IMR-90 (cell line): ENCODE measurements at regions not wholly inside any gene's neighbourhood (a gene's known extent, or its start where the extent isn't known, plus 50 kb on each side); places are given as distances from the start of the nearest gene placed in this dataset.

Experiments used
- ATAC-seq: fragments of 200-7000 bp; cut with Tn5 transposase; 2 replicates; pipeline ENCODE4 v1.9.1; 2020; ENCODE audit warnings: low read depth, mild to moderate bottlenecking, moderate library complexity
- BruUV-seq: library from RNA; stranded (reverse); fragments of 400-500 nt; replicated peaks from 2 replicates; lab custom pipeline; 2021; lab: Mats Ljungman, UMichigan
- CTCF ChIA-PET: fragments of 300-600 bp; formaldehyde crosslinking; extraction: SDS; loops from one replicate; lab custom pipeline; 2021; ENCODE audit warnings: antibody characterized with exemption; lab: Yijun Ruan, JAX
- POLR2A ChIA-PET: fragments of 300-600 bp; sonication (Branson Sonifier 250); formaldehyde crosslinking; loops from one replicate; lab custom pipeline; 2022; ENCODE audit warnings: antibody characterized with exemption; ENCODE audit not compliant: unreplicated experiment; lab: Charles Lee
- DNase-seq: peaks from one replicate; pipeline ENCODE4 v3.0.0; 2013
- H2AFZ ChIP-seq: replicated peaks from 2 replicates; pipeline ENCODE3; 2013; ENCODE audit warnings: low read length, mild to moderate bottlenecking; ENCODE audit not compliant: poor library complexity
- H2AK5ac ChIP-seq: 2 replicates; pipeline ENCODE4 v1.6.1; 2013; ENCODE audit warnings: low read depth, low read length, inconsistent platforms
- H2AK9ac ChIP-seq: replicated peaks from 2 replicates; pipeline ENCODE3; 2013; ENCODE audit warnings: mild to moderate bottlenecking, low read depth, low read length, moderate library complexity; ENCODE audit not compliant: poor library complexity
- H2BK120ac ChIP-seq: 2 replicates; pipeline ENCODE4 v1.6.1; 2013; ENCODE audit warnings: low read depth, low read length, inconsistent platforms
- H2BK15ac ChIP-seq: 3 replicates; pipeline ENCODE4 v1.6.1; 2013; ENCODE audit warnings: low read depth, low read length, inconsistent platforms
- H2BK20ac ChIP-seq: 2 replicates; pipeline ENCODE4 v1.6.1; 2013; ENCODE audit warnings: low read depth, mild to moderate bottlenecking, inconsistent platforms, low read length, moderate library complexity
- H2BK5ac ChIP-seq: 2 replicates; pipeline ENCODE4 v1.6.1; 2013; ENCODE audit warnings: mild to moderate bottlenecking, low read depth, low read length, inconsistent platforms; ENCODE audit not compliant: poor library complexity, severe bottlenecking
- H3K14ac ChIP-seq: replicated peaks from 2 replicates; pipeline ENCODE4 v1.6.1; 2013; ENCODE audit warnings: low read depth, low read length, inconsistent platforms
- H3K18ac ChIP-seq: 2 replicates; pipeline ENCODE4 v1.6.1; 2013; ENCODE audit warnings: low read depth, low read length, control low read depth
- H3K23ac ChIP-seq: 2 replicates; pipeline ENCODE4 v1.6.1; 2013; ENCODE audit warnings: low read depth, low read length, inconsistent platforms
- H3K27ac ChIP-seq: 2 replicates; pipeline ENCODE4 v1.5.1; 2013; ENCODE audit warnings: mild to moderate bottlenecking, control low read depth, low read length; ENCODE audit not compliant: insufficient read depth
- H3K27me3 ChIP-seq: 2 replicates; pipeline ENCODE4 v1.6.1; 2013; ENCODE audit warnings: low read length; ENCODE audit not compliant: control insufficient read depth, insufficient read depth
- H3K36me3 ChIP-seq: 2 replicates; pipeline ENCODE4 v1.6.1; 2013; ENCODE audit warnings: low read length, mixed read lengths; ENCODE audit not compliant: control insufficient read depth, insufficient read depth
- H3K4ac ChIP-seq: 2 replicates; pipeline ENCODE4 v1.6.1; 2013; ENCODE audit warnings: low read depth, low read length, inconsistent platforms
- H3K4me1 ChIP-seq: 2 replicates; pipeline ENCODE4 v1.6.1; 2013; ENCODE audit warnings: low read length, mixed read lengths; ENCODE audit not compliant: control insufficient read depth, insufficient read depth
- H3K4me2 ChIP-seq: 2 replicates; pipeline ENCODE4 v1.6.1; 2013; ENCODE audit warnings: low read depth, mild to moderate bottlenecking, control low read depth, low read length, moderate library complexity
- H3K4me3 ChIP-seq: 2 replicates; pipeline ENCODE4 v1.5.1; 2013; ENCODE audit warnings: low read depth, mild to moderate bottlenecking, control low read depth, low read length, moderate library complexity; ENCODE audit not compliant: insufficient read depth
- H3K56ac ChIP-seq: 2 replicates; pipeline ENCODE4 v1.6.1; 2013; ENCODE audit warnings: low read length, inconsistent platforms; ENCODE audit not compliant: insufficient read depth; ENCODE audit errors: extremely low read depth
- H3K79me1 ChIP-seq, 2 experiments: 2 replicates each; pipeline ENCODE4 v1.6.1; 2013; ENCODE audit warnings: low read length in 2 of 2, inconsistent platforms in 1 of 2, low read depth in 1 of 2
- H3K9ac ChIP-seq: 2 replicates; pipeline ENCODE4 v1.6.1; 2013; ENCODE audit warnings: low read depth, low read length, control low read depth
- H3K9me1 ChIP-seq: 2 replicates; pipeline ENCODE4 v1.6.1; 2013; ENCODE audit warnings: low read length, inconsistent platforms; ENCODE audit not compliant: insufficient read depth
- H3K9me3 ChIP-seq: 2 replicates; pipeline ENCODE4 v1.6.1; 2013; ENCODE audit warnings: low read length; ENCODE audit not compliant: control insufficient read depth, insufficient read depth
- H4K20me1 ChIP-seq: 2 replicates; pipeline ENCODE4 v1.6.1; 2013; ENCODE audit warnings: low read length, inconsistent platforms; ENCODE audit not compliant: insufficient read depth
- H4K5ac ChIP-seq: 2 replicates; pipeline ENCODE4 v1.6.1; 2013; ENCODE audit warnings: mild to moderate bottlenecking, low read depth, low read length, control low read depth
- H4K8ac ChIP-seq, 2 experiments: 2 replicates each; pipeline ENCODE4 v1.6.1; 2013; ENCODE audit warnings: low read depth in 2 of 2, low read length in 2 of 2, control low read depth in 1 of 2, inconsistent platforms in 1 of 2
- H4K91ac ChIP-seq: 2 replicates; pipeline ENCODE4 v1.6.1; 2013; ENCODE audit warnings: low read depth, low read length, inconsistent platforms; ENCODE audit not compliant: insufficient read depth
- BHLHE40 ChIP-seq: fragments of 150-350 bp; IDR thresholded peaks from 2 replicates; pipeline ENCODE4 v1.6.1; 2016; ENCODE audit warnings: mild to moderate bottlenecking, low read depth, low read length
- CEBPB ChIP-seq: IDR thresholded peaks from 2 replicates; pipeline ENCODE4 v1.6.1; 2012; ENCODE audit warnings: low read depth, low read length, improper control_type of control experiment
- CHD1 ChIP-seq: IDR thresholded peaks from 2 replicates; pipeline ENCODE4 v1.6.1; 2012; ENCODE audit warnings: low read depth, low read length, improper control_type of control experiment
- FOS ChIP-seq: fragments of 150-350 bp; IDR thresholded peaks from 2 replicates; pipeline ENCODE4 v1.6.1; 2016; ENCODE audit warnings: low read depth, low read length
- MAFK ChIP-seq: IDR thresholded peaks from 2 replicates; pipeline ENCODE4 v1.6.1; 2012; ENCODE audit warnings: low read depth, low read length, improper control_type of control experiment
- MAZ ChIP-seq: IDR thresholded peaks from 2 replicates; pipeline ENCODE4 v1.6.1; 2012; ENCODE audit warnings: low read depth, mild to moderate bottlenecking, low read length, improper control_type of control experiment, moderate library complexity, borderline replicate concordance
- MXI1 ChIP-seq: IDR thresholded peaks from 2 replicates; pipeline ENCODE4 v1.6.1; 2012; ENCODE audit warnings: low read depth, mild to moderate bottlenecking, low read length, moderate library complexity, borderline replicate concordance
- NFE2L2 ChIP-seq: fragments of 150-350 bp; IDR thresholded peaks from 2 replicates; pipeline ENCODE4 v1.6.1; 2016; ENCODE audit warnings: low read depth, mild to moderate bottlenecking, low read length
- POLR2A ChIP-seq: IDR thresholded peaks from 2 replicates; pipeline ENCODE4 v1.6.1; 2012; ENCODE audit warnings: mild to moderate bottlenecking, low read depth, low read length
- RAD21 ChIP-seq: IDR thresholded peaks from 2 replicates; pipeline ENCODE4 v1.6.1; 2012; ENCODE audit warnings: low read length, improper control_type of control experiment
- RCOR1 ChIP-seq: IDR thresholded peaks from 2 replicates; pipeline ENCODE4 v1.6.1; 2012; ENCODE audit warnings: mild to moderate bottlenecking, low read length, improper control_type of control experiment; ENCODE audit not compliant: insufficient replicate concordance
- RFX5 ChIP-seq: IDR thresholded peaks from 2 replicates; pipeline ENCODE4 v1.8.0; 2012; ENCODE audit warnings: low read depth, mild to moderate bottlenecking, low read length, moderate library complexity
- SMC3 ChIP-seq: fragments of 150-350 bp; IDR thresholded peaks from 2 replicates; pipeline ENCODE4 v1.6.1; 2016; ENCODE audit warnings: low read depth, mild to moderate bottlenecking, antibody characterized with exemption, low read length, moderate library complexity
- WGBS, 2 experiments: methylation state at CpG; one replicate each; pipeline versions ENCODE4 v1.1.5 to v1.1.7; 2013; ENCODE audit warnings: missing lambda C conversion rate in 2 of 2; ENCODE audit not compliant: insufficient read length in 1 of 2; ENCODE audit errors: extremely low coverage in 2 of 2; 5-methylcytosine and 5-hydroxymethylcytosine counted together
- dilution Hi-C: fragments of 300-500 bp; cut with HindIII; formaldehyde crosslinking; loops from one replicate; pipeline ENCODE4 v1.14.3; 2018; ENCODE audit warnings: low sequenced_read_pairs; ENCODE audit not compliant: unreplicated experiment
- in situ Hi-C: fragments of 300-500 bp; cut with MboI; formaldehyde crosslinking; loops from 3 replicates; pipeline ENCODE4 v1.14.3; 2019; ENCODE audit warnings: low sequenced_read_pairs, inconsistent platforms, mixed read lengths
- intact Hi-C: fragments of 100-400 bp; cut with micrococcal nuclease; formaldehyde crosslinking; loops from 2 replicates; pipeline ENCODE4 v1.10.0; 2022
- TF ChIP-seq, protein P1 (sequence below): fragments of 150-350 bp; IDR thresholded peaks from 2 replicates; pipeline ENCODE4 v1.6.1; 2016; ENCODE audit warnings: low read depth, mild to moderate bottlenecking, low read length, moderate library complexity, borderline replicate concordance
- TF ChIP-seq, protein P2 (sequence below): conservative IDR thresholded peaks from 2 replicates; pipeline ENCODE4 v1.5.1; 2012; ENCODE audit warnings: mild to moderate bottlenecking, low read depth, low read length, improper control_type of control experiment
- TF ChIP-seq, protein P3 (sequence below): fragments of 150-350 bp; IDR thresholded peaks from 2 replicates; pipeline ENCODE4 v1.6.1; 2017; ENCODE audit warnings: mild to moderate bottlenecking, antibody characterized with exemption, low read length, low read depth

DNA sequence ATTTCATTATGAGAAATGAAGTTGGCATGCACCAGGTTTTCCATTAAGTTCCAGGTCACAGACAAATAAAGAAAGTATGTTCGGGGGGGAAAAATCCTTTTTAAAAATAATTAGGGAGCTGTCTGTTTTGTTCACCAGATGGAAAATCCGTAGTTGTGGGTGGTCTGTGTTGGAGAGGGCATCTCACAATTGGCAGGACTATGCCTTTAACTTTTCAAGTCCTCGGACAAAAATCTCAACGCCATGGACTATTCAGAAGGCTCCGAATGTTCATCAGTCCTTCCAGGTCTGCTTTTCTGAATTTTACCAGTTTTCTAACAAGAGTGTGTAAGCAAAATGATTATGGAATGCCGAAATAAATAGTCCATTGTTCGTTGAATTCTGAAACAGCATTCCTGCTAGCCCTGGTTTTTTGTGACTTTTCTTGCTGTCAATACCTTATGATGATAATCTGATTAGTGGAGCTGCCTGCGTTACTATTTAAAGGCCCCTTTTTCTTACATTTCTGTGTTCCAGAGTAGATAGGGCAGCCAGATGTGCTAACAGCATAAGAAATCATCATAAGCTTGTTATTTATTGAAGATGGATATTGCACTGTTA lies 146.9 kb downstream of the TM9SF2 start:
- Histone ChIP-seq H3K56ac (no peak overlapping the region), H2BK15ac (no peak overlapping the region), H2BK120ac (no peak overlapping the region), H2AFZ (no peak overlapping the region), H3K27ac (no peak overlapping the region), H3K23ac (no peak overlapping the region), H4K91ac (no peak overlapping the region), H3K79me1 (no peaks in the 10 kb centered on the region), H2AK5ac (no peak overlapping the region), H3K9me1 (no peaks in the 10 kb centered on the region), H3K9ac (no peak overlapping the region), H3K4ac (no peak overlapping the region), H4K5ac (no peak overlapping the region), H3K4me1 (no peaks in the 10 kb centered on the region), H2BK20ac (no peak overlapping the region), H3K14ac (no peak overlapping the region), H3K9me3 (no peaks in the 10 kb centered on the region), H3K27me3 (peaks cover 17% of the 10 kb centered on the region), H2BK5ac (no peak overlapping the region), H3K4me3 (no peak overlapping the region), H4K8ac (no peak overlapping the region), H3K4me2 (no peak overlapping the region), H3K18ac (no peak overlapping the region), H4K20me1 (no peaks in the 10 kb centered on the region), H3K36me3 (no peaks in the 10 kb centered on the region), H2AK9ac (no peak overlapping the region)
- WGBS, 2 experiments = no CpG with 5 or more reads among the region's 8 CpGs
- in situ Hi-C loops = no loop called here
- dilution Hi-C loops = no loop called here
- ChIA-PET CTCF (interaction anchor here (1.8 kb wide), 1 partner anchor 8 kb away, joined by 7 read pairs; no protein-coding TSS in a partner anchor), POLR2A (no interaction called here)
- intact Hi-C loops = no loop called here
- TF ChIP-seq, protein P1, sequence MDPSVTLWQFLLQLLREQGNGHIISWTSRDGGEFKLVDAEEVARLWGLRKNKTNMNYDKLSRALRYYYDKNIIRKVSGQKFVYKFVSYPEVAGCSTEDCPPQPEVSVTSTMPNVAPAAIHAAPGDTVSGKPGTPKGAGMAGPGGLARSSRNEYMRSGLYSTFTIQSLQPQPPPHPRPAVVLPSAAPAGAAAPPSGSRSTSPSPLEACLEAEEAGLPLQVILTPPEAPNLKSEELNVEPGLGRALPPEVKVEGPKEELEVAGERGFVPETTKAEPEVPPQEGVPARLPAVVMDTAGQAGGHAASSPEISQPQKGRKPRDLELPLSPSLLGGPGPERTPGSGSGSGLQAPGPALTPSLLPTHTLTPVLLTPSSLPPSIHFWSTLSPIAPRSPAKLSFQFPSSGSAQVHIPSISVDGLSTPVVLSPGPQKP = no peak
- TF ChIP-seq RAD21 (no peak), SMC3 (no peak), FOS (no peak), CHD1 (no peak), CEBPB (no peak), NFE2L2 (no peak), RCOR1 (no peak), MAZ (no peak), RFX5 (no peak), MAFK (no peak), POLR2A (no peak), MXI1 (no peak), BHLHE40 (no peak)
- TF ChIP-seq, protein P2, sequence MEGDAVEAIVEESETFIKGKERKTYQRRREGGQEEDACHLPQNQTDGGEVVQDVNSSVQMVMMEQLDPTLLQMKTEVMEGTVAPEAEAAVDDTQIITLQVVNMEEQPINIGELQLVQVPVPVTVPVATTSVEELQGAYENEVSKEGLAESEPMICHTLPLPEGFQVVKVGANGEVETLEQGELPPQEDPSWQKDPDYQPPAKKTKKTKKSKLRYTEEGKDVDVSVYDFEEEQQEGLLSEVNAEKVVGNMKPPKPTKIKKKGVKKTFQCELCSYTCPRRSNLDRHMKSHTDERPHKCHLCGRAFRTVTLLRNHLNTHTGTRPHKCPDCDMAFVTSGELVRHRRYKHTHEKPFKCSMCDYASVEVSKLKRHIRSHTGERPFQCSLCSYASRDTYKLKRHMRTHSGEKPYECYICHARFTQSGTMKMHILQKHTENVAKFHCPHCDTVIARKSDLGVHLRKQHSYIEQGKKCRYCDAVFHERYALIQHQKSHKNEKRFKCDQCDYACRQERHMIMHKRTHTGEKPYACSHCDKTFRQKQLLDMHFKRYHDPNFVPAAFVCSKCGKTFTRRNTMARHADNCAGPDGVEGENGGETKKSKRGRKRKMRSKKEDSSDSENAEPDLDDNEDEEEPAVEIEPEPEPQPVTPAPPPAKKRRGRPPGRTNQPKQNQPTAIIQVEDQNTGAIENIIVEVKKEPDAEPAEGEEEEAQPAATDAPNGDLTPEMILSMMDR = no peak
- TF ChIP-seq, protein P3, sequence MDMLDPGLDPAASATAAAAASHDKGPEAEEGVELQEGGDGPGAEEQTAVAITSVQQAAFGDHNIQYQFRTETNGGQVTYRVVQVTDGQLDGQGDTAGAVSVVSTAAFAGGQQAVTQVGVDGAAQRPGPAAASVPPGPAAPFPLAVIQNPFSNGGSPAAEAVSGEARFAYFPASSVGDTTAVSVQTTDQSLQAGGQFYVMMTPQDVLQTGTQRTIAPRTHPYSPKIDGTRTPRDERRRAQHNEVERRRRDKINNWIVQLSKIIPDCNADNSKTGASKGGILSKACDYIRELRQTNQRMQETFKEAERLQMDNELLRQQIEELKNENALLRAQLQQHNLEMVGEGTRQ = no peak
- no peak for ATAC-seq
- DNase-seq = no peak
- no TSS peak for BruUV-seq
